ENCODE measurements at regions not wholly inside any gene's neighbourhood (a gene's known extent, or its start where the extent isn't known, plus 50 kb on each side); places are given as distances from the start of the nearest gene placed in this dataset.

GRCh38 chr5:166617507-166617906, 1673.9 kb upstream of the WWC1 start:
- no peak for TF ChIP-seq CTCF (IDR thresholded peaks at IDR 0.05; ENCODE audit: low read depth, low read length, missing input control)
- no peak for TF ChIP-seq REST (IDR thresholded peaks at IDR 0.05)
- TF ChIP-seq, protein P1, sequence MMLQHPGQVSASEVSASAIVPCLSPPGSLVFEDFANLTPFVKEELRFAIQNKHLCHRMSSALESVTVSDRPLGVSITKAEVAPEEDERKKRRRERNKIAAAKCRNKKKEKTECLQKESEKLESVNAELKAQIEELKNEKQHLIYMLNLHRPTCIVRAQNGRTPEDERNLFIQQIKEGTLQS (IDR thresholded peaks at IDR 0.05), result no peak
- no peak for TF ChIP-seq RAD21 (IDR thresholded peaks at IDR 0.05)
- TF ChIP-seq, protein P2, sequence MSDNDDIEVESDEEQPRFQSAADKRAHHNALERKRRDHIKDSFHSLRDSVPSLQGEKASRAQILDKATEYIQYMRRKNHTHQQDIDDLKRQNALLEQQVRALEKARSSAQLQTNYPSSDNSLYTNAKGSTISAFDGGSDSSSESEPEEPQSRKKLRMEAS (IDR thresholded peaks at IDR 0.05), result no peak
- no peak for TF ChIP-seq EGR1 (IDR thresholded peaks at IDR 0.05; ENCODE audit: low read depth in 2 of 2)

Data from liver (tissue), 3 donors.